ENCODE measurements at regions not wholly inside any gene's neighbourhood (a gene's known extent, or its start where the extent isn't known, plus 50 kb on each side); places are given as distances from the start of the nearest gene placed in this dataset.

- Histone ChIP-seq H3K4me1 (peaks cover 0 to 6% of the 10 kb centered on the region in 2 donors), H3K36me3 (no peaks in the 10 kb centered on the region), H3K27ac (no peak overlapping the region), H3K9me3 (no peaks in the 10 kb centered on the region), H3K27me3 (no peaks in the 10 kb centered on the region), H3K4me3 (no peak overlapping the region)
- no peak for TF ChIP-seq CTCF (IDR thresholded peaks at IDR 0.05)
- DNase-seq (no peak), ATAC-seq (no peak)
- intact Hi-C loops (cut with DNase I) = no loop called here
These were observed 191.6 kb downstream of the MYLK4 start for GRCh38 chr6:2558861-2559801.

- DNase-seq = no peak
- Histone ChIP-seq H3K9me3 (no peaks in the 10 kb centered on the region), H3K4me1 (no peaks in the 10 kb centered on the region), H3K27ac (no peak overlapping the region), H3K36me3 (no peaks in the 10 kb centered on the region), H3K4me3 (no peak overlapping the region), H3K27me3 (no peaks in the 10 kb centered on the region)
- intact Hi-C loops (cut with DNase I) = no loop called here
- TF ChIP-seq CTCF (IDR thresholded peaks at IDR 0.05) = no peak
- no peak for ATAC-seq
These were observed 192.5 kb downstream of the MYLK4 start for GRCh38 chr6:2558098-2558680.

DNA sequence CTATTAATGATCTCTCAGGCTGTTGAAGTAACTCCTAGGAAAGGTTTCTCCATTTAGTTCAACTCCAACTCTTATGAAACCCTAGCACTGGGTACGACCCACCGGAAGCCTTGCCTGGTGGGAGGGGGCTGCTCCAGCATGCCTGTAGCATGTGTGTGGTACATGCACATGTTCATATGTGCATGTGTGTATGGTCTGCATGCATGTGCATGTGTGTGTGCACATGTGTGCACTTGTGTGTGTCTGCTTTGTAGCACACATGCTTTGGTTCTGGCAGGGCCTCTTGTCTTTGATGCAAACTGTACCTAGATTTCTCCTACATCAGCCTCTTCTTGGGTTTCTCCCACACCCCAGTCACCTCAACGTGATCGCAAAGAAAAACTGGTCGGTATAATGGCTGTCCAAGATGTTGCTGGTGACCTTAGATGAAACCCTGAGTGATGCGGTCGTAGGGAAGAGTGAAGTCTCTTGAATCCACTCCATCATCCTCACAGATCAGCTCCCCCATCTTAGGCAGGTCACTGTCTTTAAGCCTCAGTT, 193.5 kb downstream of the MYLK4 start:
- no peak for TF ChIP-seq CTCF (IDR thresholded peaks at IDR 0.05)
- no peaks in the 10 kb centered on the region for H3K36me3 ChIP-seq
- no peak overlapping the region for H3K4me3 ChIP-seq
- H3K9me3 ChIP-seq = no peaks in the 10 kb centered on the region
- no peak for ATAC-seq
- no peaks in the 10 kb centered on the region for H3K27me3 ChIP-seq
- no peak overlapping the region for H3K27ac ChIP-seq
- intact Hi-C loops (cut with DNase I) = no loop called here
- no peak for DNase-seq
- no peaks in the 10 kb centered on the region for H3K4me1 ChIP-seq

GRCh38 chr6:2556761-2557160, 194.0 kb downstream of the MYLK4 start:
- DNase-seq (no peak), ATAC-seq (no peak)
- TF ChIP-seq CTCF (IDR thresholded peaks at IDR 0.05) = no peak
- no peak overlapping the region for H3K27ac ChIP-seq
- no peaks in the 10 kb centered on the region for H3K4me1 ChIP-seq
- H3K9me3 ChIP-seq = no peaks in the 10 kb centered on the region
- no peak overlapping the region for H3K4me3 ChIP-seq
- H3K27me3 ChIP-seq = no peaks in the 10 kb centered on the region
- no peaks in the 10 kb centered on the region for H3K36me3 ChIP-seq
- intact Hi-C loops (cut with DNase I) = no loop called here

DNA sequence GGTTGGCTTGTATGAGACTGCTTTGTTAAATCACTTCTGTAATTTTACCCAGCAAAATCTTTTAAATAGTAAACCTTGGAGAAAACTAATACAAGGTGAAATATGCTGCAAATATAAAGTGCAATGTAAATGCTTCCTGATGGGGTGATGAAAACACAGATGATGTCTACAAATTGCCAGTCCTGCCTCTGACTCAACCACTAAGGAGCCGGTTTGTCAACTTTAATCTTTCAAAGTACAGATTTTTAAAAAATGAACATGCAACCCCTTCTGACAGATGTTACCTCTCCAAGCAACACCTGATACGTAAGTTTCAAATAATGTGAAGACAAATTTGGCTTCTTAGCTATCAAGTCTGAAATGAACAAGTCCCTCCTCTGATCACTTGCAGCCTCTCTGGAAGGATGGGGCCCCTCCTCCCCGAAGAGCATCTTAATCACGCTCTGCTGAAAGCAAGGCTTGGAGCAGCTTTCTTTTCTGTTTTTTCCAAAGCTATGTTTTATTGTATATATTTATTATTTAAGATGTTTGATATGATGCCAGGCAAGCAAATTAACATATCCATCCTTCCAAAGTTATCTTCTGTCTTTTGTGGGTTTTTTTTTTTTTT, 196.0 kb downstream of the MYLK4 start:
- Histone ChIP-seq H3K4me1 (no peaks in the 10 kb centered on the region), H3K4me3 (no peak overlapping the region), H3K27ac (no peak overlapping the region), H3K9me3 (no peaks in the 10 kb centered on the region), H3K27me3 (no peaks in the 10 kb centered on the region), H3K36me3 (no peaks in the 10 kb centered on the region)
- TF ChIP-seq CTCF (IDR thresholded peaks at IDR 0.05) = no peak
- intact Hi-C loops (cut with DNase I) = no loop called here
- DNase-seq = no peak
- no peak for ATAC-seq

Data from left lung (tissue), 4 donors.